WI38 (cell line): ENCODE measurements at regions not wholly inside any gene's neighbourhood (a gene's known extent, or its start where the extent isn't known, plus 50 kb on each side); places are given as distances from the start of the nearest gene placed in this dataset.

Experiments
- H3K4me3 ChIP-seq: 2 replicates; pipeline ENCODE4 v1.5.1; 2011; ENCODE audit warnings: low read depth, mild to moderate bottlenecking, control low read depth, low read length
- CTCF ChIP-seq: IDR thresholded peaks from 2 replicates; pipeline ENCODE4 v1.5.1; 2012; ENCODE audit warnings: low read depth, mild to moderate bottlenecking, control low read depth, low read length

DNA sequence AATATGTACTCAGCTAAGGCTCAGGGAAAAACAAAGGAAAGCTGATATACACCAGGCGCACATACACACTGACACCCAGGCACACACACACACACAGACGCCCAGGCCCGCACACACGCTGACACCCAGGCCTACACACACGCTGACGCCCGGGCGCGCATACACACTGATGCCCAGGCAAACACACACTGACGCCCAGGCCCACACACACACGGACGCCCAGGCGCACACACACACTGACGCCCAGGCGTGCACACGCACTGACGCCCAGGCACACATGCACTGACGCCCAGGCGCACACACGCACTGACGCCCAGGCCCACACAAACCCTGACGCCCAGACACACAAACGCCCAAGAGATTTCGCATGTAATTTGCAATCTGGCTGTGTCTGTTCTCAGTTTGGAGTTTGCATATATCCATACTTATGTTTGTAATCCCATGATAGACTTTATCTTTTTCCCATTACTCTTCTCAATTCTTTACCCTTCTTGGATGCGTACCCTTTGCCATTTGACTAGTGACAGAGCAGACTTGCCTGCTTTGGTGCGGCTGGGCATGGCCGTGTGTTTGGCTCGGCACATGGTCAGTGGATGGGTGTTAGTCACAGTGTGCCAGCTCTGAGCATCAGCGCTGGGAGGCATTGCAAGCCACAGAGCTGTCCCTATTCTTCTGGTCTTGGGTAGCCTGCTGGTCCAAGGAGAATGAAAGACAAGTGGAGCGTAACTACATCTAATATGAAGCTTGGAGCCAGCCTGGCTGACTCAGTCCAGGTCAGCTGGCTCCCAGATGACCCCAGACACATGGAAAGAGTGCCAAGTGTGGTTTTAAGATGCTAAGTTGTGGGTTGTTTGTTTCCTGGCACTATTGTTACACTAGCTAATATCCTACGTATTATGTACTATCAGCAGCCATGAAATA lies 632.4 kb upstream of the ZFP42 start:
- no peak for TF ChIP-seq CTCF
- no peak overlapping the region for H3K4me3 ChIP-seq

GRCh38 chr4:187364401-187364800 lies 631.2 kb upstream of the ZFP42 start:
- no peak overlapping the region for H3K4me3 ChIP-seq
- no peak for TF ChIP-seq CTCF

- TF ChIP-seq CTCF, result no peak
- no peak overlapping the region for H3K4me3 ChIP-seq
Observed at GRCh38 chr4:187364851-187365250, 630.7 kb upstream of the ZFP42 start.

DNA sequence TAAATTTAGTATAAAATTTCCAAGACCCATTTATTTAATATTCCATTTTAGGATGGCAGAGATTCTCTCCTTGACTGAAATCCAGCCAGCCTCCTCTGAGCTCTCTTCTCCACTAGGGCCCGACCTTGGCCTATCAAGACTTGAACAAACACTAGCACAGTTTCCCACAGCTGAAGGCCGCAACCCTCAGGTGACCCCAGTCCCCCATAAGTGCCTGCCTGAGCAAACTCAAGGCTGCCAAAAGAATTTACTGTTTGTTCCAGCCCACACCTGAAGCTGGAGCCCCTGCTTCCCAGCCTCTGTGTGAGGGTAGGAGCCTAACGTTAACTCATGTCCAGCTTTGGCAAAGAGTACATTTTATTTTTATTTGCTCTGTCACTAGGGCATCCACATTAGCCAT lies 629.0 kb upstream of the ZFP42 start:
- H3K4me3 ChIP-seq, result no peak overlapping the region
- TF ChIP-seq CTCF, result no peak

DNA sequence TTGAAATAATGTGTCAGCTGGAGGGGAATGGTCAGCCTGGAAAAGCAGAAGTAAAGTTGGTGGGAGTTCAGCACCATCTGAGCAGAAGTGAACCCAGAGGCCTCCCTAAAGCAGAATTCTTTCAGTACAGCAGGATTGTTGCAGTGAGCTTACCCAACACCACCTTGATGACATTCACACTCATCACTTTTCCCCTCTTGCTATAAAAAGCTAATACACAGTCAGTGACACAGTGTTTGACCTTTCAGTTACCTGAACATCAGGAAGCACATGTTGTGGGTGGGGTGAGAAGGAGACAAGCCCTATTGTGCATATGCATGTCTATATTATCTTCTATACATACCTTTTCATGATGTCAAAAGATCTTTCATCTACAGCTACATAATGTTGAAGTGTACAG lies 624.7 kb upstream of the ZFP42 start:
- H3K4me3 ChIP-seq, result no peak overlapping the region
- no peak for TF ChIP-seq CTCF

- H3K4me3 ChIP-seq, result no peak overlapping the region
- no peak for TF ChIP-seq CTCF
Observed at GRCh38 chr4:187378441-187378840, 617.1 kb upstream of the ZFP42 start.

DNA sequence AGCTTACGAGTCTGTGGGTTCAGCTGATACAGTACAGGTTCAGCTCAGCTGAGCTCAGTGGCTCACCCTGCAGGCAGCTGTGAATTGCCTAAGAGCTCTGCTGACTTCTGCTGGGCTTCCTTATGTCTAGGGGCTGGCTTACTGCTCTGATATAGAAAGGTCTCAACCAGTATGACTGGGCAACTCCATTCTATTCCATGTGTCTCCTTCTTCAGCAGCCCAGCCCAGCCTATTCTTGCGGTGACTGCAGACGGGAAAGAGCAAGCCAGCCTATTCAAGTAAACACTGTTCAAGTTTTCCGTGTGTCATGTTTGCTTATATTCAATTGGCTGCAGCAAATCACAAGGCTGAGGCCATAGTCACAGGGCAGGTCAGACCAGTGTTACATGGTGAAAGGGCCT lies 615.4 kb upstream of the ZFP42 start:
- peak; percentile 33 for TF ChIP-seq CTCF
- no peak overlapping the region for H3K4me3 ChIP-seq
